Spinal cord (tissue), 9 donors: ENCODE measurements at regions not wholly inside any gene's neighbourhood (a gene's known extent, or its start where the extent isn't known, plus 50 kb on each side); places are given as distances from the start of the nearest gene placed in this dataset.
"Not testable (repeated sequence)": the region's sequence is repeated elsewhere in the genome, so short reads cannot be mapped to it uniquely, and the experiment has no call there.

Experiments
- DNase-seq, 6 donors: peaks; one replicate each; pipeline versions ENCODE4 v3.0.0 to v3.0.0-alpha.2; 2013 to 2015; ENCODE audit warnings: low spot score in 6 of 6, low read depth in 4 of 6
- H3K27ac ChIP-seq: one replicate; pipeline ENCODE4 v1.5.1; 2013; ENCODE audit warnings: low read depth, low read length, control low read depth
- H3K27me3 ChIP-seq: one replicate; pipeline ENCODE4 v1.6.1; 2013; ENCODE audit warnings: low read length; ENCODE audit not compliant: control insufficient read depth, insufficient read depth
- H3K36me3 ChIP-seq: one replicate; pipeline ENCODE4 v1.6.1; 2013; ENCODE audit warnings: low read length; ENCODE audit not compliant: control insufficient read depth, insufficient read depth
- H3K4me1 ChIP-seq: one replicate; pipeline ENCODE4 v1.6.1; 2013; ENCODE audit warnings: low read length; ENCODE audit not compliant: control insufficient read depth, insufficient read depth
- H3K4me3 ChIP-seq: one replicate; pipeline ENCODE4 v1.5.1; 2013; ENCODE audit warnings: low read depth, low read length, control low read depth
- H3K9me3 ChIP-seq: one replicate; pipeline ENCODE4 v1.6.1; 2013; ENCODE audit warnings: low read length; ENCODE audit not compliant: control insufficient read depth, insufficient read depth
- WGBS: methylation state at CpG from one replicate; pipeline ENCODE4 v1.1.5; 2013; ENCODE audit warnings: missing lambda C conversion rate; ENCODE audit not compliant: insufficient coverage; 5-methylcytosine and 5-hydroxymethylcytosine counted together
- donor health status: healthy.

DNA sequence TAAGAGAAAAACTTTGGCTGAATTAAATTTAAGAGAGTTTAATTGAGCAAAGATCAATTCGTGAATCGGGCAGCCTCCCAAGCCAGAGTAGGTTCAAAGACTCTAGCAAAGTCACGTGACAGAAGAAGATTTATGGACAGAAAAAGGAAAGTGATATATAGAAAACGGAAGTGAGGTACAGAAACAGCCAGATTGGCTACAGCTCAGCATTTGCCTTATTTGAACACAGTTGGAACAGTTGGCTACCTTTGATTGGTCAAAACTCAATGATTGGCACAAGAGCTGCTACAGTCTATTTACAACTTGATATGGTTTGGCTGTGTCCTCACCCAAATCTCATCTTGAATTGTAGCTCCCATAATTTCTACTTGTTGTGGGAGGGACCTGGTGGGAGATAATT, 102.6 kb downstream of the PLG start:
- 66% methylated on average over 3 of the region's 4 CpGs for WGBS
- Histone ChIP-seq H3K4me3 (no peak overlapping the region), H3K4me1 (no peaks in the 10 kb centered on the region), H3K9me3 (no peaks in the 10 kb centered on the region), H3K27me3 (no peaks in the 10 kb centered on the region), H3K36me3 (no peaks in the 10 kb centered on the region), H3K27ac (no peak overlapping the region)
- no peak for DNase-seq

DNA sequence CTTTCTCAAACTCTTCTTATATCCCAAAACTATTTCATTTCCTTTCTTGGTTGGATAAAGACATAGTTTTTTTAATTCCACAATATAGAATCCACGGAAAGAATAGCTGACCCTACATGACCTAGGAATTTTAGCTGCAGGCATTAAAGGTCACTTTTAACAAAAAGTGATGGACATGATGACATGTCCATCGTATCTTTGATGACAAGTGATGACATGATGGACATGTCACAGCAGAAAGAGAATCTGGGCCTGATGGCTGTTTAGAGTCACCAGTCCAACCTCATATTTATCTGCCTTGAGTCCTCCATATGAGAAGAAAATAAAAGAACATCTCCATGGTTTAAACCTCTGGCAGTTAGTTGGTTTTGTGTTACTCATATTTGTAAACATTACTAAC, 106.2 kb downstream of the PLG start:
- H3K36me3 ChIP-seq, result no peaks in the 10 kb centered on the region
- H3K27ac ChIP-seq, result no peak overlapping the region
- H3K4me3 ChIP-seq, result no peak overlapping the region
- no peaks in the 10 kb centered on the region for H3K4me1 ChIP-seq
- no peak for DNase-seq
- no peaks in the 10 kb centered on the region for H3K9me3 ChIP-seq
- no CpG with 5 or more reads among the region's 2 CpGs for WGBS
- H3K27me3 ChIP-seq, result no peaks in the 10 kb centered on the region

DNA sequence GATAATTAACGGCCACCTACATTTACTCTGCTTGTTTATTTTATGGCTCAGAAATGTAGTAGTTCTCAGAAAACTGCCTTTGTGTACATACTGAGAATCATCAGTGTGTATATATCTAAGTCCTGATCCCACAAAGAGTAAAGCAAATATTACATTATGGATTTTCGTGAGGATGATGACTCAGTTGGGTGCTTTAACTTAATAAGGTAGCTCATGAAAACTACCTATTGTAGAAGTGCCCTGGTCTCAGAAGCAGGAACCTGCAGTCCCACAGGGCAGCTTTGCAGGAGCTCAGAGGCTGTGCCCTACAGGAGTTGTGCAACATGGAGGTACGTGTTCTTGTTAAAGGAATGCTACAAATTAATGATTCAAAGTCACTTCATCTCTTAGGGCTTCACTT, 108.2 kb downstream of the PLG start:
- H3K36me3 ChIP-seq, result no peaks in the 10 kb centered on the region
- no peaks in the 10 kb centered on the region for H3K9me3 ChIP-seq
- no CpG with 5 or more reads among the region's 3 CpGs for WGBS
- no peak for DNase-seq
- no peaks in the 10 kb centered on the region for H3K4me1 ChIP-seq
- no peak overlapping the region for H3K4me3 ChIP-seq
- H3K27me3 ChIP-seq, result no peaks in the 10 kb centered on the region
- H3K27ac ChIP-seq, result no peak overlapping the region

DNA sequence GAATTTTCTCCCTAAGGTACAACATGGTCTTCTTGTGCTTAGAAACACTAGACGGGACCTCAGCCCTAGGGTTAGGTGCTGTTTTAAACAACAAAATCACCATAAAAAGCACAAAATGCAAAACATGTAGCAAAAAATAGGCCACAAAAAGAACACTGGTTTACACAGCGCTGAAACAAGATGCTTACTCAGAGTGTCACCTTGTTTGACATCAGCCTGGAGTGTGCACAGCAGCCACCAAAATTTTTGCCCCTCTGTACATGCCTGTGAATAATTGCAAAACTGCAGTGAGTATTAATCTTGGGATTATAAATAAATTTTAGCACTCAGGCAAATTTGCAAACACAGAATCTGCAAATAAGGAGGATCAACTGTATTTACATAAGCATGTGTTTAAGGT, 110.1 kb downstream of the PLG start:
- Histone ChIP-seq H3K9me3 (no peaks in the 10 kb centered on the region), H3K36me3 (no peaks in the 10 kb centered on the region), H3K4me3 (no peak overlapping the region), H3K27me3 (no peaks in the 10 kb centered on the region), H3K4me1 (no peaks in the 10 kb centered on the region), H3K27ac (no peak overlapping the region)
- 75% methylated on average over 2 of the region's 2 CpGs for WGBS
- no peak for DNase-seq

DNA sequence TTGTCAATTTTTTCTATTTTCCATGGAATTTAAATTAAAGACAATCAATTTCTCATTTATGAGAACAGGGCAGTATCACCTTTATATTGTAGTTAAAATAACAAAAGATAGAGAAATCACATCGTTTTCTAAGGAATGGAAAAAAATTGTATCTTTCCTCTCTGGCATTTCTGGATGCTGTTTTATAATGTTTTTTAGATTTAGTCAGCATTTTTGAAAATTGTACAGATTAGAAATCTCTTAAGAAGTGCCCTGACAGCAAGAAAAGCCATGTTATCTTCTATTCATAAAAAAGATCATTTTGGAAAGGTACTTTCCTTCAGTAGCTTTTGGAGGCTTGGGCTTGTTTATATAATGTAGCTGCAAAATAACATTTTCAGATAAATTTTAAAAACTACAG, 116.9 kb downstream of the PLG start:
- WGBS, result no CpG with 5 or more reads among the region's 1 CpG
- H3K36me3 ChIP-seq, result no peaks in the 10 kb centered on the region
- H3K4me3 ChIP-seq, result no peak overlapping the region
- no peak overlapping the region for H3K27ac ChIP-seq
- H3K4me1 ChIP-seq, result no peaks in the 10 kb centered on the region
- H3K9me3 ChIP-seq, result no peaks in the 10 kb centered on the region
- no peak for DNase-seq
- H3K27me3 ChIP-seq, result no peaks in the 10 kb centered on the region

DNA sequence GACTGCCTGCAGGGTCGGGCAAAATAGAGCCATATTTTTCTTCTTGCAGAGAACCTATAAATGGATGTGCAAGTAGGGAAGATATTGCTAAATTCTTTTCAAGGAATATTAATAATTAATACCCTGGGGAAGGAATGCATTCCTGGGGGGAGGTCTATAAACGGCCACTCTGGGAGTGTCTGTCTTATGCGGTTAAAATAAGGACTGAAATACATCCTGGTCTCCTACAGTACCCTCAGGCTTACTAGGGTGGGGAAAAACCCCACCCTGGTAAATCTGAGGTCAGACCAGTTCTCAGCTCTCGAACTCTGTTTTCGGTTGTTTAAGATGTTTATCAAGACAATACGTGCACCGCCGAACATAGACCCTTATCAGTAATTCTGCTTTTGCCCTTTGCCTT, 118.6 kb downstream of the PLG start:
- not testable (repeated sequence) for H3K27me3 ChIP-seq, H3K4me3 ChIP-seq, H3K27ac ChIP-seq, H3K4me1 ChIP-seq, H3K9me3 ChIP-seq, DNase-seq, H3K36me3 ChIP-seq
- WGBS, result 97% methylated on average over 6 of the region's 8 CpGs

DNA sequence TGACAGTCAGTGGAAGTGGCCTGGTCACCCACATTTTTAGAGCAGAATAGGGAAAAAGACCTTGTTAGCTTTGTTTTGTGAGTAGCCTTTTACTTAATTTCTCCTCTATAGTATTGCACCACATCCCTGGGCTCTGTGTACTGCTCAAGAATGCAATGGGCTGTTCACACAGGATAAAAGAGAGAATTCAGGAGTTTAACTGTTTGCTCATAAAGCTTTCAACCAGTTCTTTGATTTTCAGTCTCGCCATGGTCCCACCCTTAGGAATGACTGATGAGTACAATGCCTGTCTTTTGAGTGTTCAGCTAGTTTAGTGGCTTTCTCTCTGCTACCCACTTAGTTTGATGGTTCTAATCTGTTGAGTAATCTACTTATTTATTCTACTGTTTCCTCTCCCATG, 129.7 kb downstream of the PLG start:
- no peaks in the 10 kb centered on the region for H3K36me3 ChIP-seq
- WGBS, result no CpG with 5 or more reads among the region's 1 CpG
- H3K27me3 ChIP-seq, result no peaks in the 10 kb centered on the region
- no peaks in the 10 kb centered on the region for H3K9me3 ChIP-seq
- no peaks in the 10 kb centered on the region for H3K4me1 ChIP-seq
- DNase-seq, result peak in 1 of 6 donors; percentile 0
- H3K27ac ChIP-seq, result no peak overlapping the region
- H3K4me3 ChIP-seq, result no peak overlapping the region

DNA sequence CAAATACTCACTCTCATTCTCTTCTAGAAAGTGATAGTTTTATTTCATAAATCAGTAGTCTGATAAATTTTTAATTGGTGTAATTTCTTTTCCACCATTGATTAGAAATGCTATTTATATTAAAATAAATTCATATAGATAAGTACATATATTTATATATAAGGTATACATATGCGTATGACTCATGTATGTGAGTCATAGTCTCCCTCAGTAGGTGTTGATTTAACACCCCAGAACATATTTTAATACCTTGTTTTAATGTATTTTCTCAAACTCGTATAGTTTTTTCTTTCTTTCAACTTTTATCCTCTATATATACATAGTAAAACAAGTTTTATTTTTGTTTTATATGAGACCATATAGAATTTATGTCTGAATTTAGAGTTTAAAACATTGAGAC, 130.4 kb downstream of the PLG start:
- no peaks in the 10 kb centered on the region for H3K4me1 ChIP-seq
- H3K4me3 ChIP-seq, result no peak overlapping the region
- no peaks in the 10 kb centered on the region for H3K36me3 ChIP-seq
- no peak overlapping the region for H3K27ac ChIP-seq
- DNase-seq, result no peak
- WGBS, result no CpG with 5 or more reads among the region's 2 CpGs
- no peaks in the 10 kb centered on the region for H3K9me3 ChIP-seq
- no peaks in the 10 kb centered on the region for H3K27me3 ChIP-seq

DNA sequence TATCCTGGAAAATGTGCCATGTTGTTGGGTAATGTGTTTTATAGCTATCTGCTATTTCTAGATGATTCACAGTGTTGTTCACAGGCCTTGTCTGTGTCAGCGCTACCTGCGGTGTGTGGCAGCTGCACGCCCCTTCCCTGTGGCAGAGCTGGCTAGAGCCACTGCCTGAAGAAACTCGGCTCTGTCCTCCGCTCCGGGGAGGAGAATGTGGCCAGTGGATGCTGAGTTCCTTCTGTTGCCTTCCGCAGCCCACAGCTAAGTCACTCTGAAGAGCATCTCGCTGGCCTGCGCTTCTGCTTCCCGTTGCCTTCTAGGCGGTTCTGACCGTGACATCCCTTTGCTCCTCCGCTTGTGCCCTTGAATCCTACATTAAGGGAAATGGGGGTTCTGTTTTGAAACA, 135.1 kb downstream of the PLG start:
- Histone ChIP-seq H3K4me3 (no peak overlapping the region), H3K9me3 (no peaks in the 10 kb centered on the region), H3K4me1 (no peaks in the 10 kb centered on the region), H3K27ac (no peak overlapping the region), H3K36me3 (no peaks in the 10 kb centered on the region), H3K27me3 (no peaks in the 10 kb centered on the region)
- 57% methylated on average over 8 of the region's 13 CpGs for WGBS
- peak in 1 of 6 donors; percentile 13 for DNase-seq

DNA sequence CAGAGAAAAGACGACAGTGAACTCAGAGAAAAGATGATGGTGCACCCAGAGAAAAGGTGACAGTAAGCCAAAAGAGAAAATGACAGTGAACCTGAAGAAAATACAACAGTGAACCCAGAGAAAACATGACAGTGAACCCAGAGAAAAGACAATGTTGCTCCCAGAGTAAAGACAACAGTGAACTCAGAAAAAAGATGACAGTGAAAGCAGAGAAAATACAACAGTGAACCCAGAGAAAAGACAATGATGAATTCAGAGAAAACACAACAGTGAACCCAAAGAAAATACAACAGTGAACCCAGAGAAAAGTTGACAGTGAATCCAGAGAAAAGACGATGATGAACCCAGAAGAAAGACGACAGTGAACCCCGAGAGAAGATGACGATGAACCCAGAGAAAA, 140.5 kb upstream of the MAP3K4 start:
- Histone ChIP-seq H3K9me3 (peaks cover 2% of the 10 kb centered on the region), H3K27me3 (no peaks in the 10 kb centered on the region), H3K27ac (no peak overlapping the region), H3K4me1 (no peaks in the 10 kb centered on the region), H3K36me3 (no peaks in the 10 kb centered on the region), H3K4me3 (no peak overlapping the region)
- 92% methylated on average over 5 of the region's 5 CpGs for WGBS
- DNase-seq, result no peak
